Uterus (tissue), 3 donors: ENCODE measurements at regions not wholly inside any gene's neighbourhood (a gene's known extent, or its start where the extent isn't known, plus 50 kb on each side); places are given as distances from the start of the nearest gene placed in this dataset.

Experiments
- DNase-seq, 2 donors: peaks; one replicate each; pipeline ENCODE4 v3.0.0-alpha.2; 2019 to 2020
- H3K27ac ChIP-seq, 2 donors: fragments of 200-600 bp; sonication (generic); 1 replicate in 1 of 2; 2 replicates in 1 of 2; pipeline ENCODE4 v1.5.1; 2016 to 2018
- H3K27me3 ChIP-seq, 2 donors: fragments of 200-600 bp; sonication (generic); one replicate each; pipeline ENCODE4 v1.5.1; 2018 to 2019; ENCODE audit warnings: control low read depth in 1 of 2
- H3K36me3 ChIP-seq, 2 donors: fragments of 200-600 bp; sonication (generic); one replicate each; pipeline ENCODE4 v1.5.1; 2019; ENCODE audit warnings: control low read depth in 1 of 2
- H3K4me1 ChIP-seq, 2 donors: fragments of 200-600 bp; sonication (generic); one replicate each; pipeline ENCODE4 v1.5.1; 2018 to 2019; ENCODE audit warnings: control low read depth in 1 of 2
- H3K4me3 ChIP-seq, 2 donors: fragments of 200-600 bp; sonication (generic); 1 replicate in 1 of 2; 2 replicates in 1 of 2; pipeline ENCODE4 v1.5.1; 2018 to 2019; ENCODE audit warnings: mild to moderate bottlenecking in 1 of 2
- H3K9me3 ChIP-seq, 2 donors: fragments of 200-600 bp; sonication (generic); one replicate each; pipeline ENCODE4 v1.5.1; 2019; ENCODE audit warnings: control low read depth in 1 of 2
- CTCF ChIP-seq, 4 experiments: fragments of 200-600 bp in 2 of 4; fragments of 450-650 bp in 2 of 4; sonication (generic) in 2 of 4; IDR thresholded peaks; one replicate each; pipeline ENCODE4 v1.5.1; 2016 to 2019; ENCODE audit warnings: antibody characterized with exemption in 4 of 4, mild to moderate bottlenecking in 2 of 4, moderate library complexity in 1 of 4
- POLR2A ChIP-seq, 2 donors: fragments of 450-650 bp; IDR thresholded peaks; one replicate each; pipeline ENCODE4 v1.6.1; 2016; ENCODE audit warnings: antibody characterized with exemption in 2 of 2, mild to moderate bottlenecking in 1 of 2, moderate library complexity in 1 of 2
- intact Hi-C: fragments of 100-400 bp; cut with DNase I; formaldehyde crosslinking; loops from one replicate; pipeline ENCODE4 v1.15.1; 2023; ENCODE audit warnings: low total_unique reads
- donor health status: DM: yes; HTN: yes; CAD: no.

- TF ChIP-seq CTCF (IDR thresholded peaks at IDR 0.05) (no peak), POLR2A (IDR thresholded peaks at IDR 0.05) (no peak)
- Histone ChIP-seq H3K4me3 (no peak overlapping the region), H3K36me3 (no peaks in the 10 kb centered on the region), H3K4me1 (no peaks in the 10 kb centered on the region), H3K27me3 (no peaks in the 10 kb centered on the region), H3K27ac (no peak overlapping the region), H3K9me3 (no peaks in the 10 kb centered on the region)
- intact Hi-C loops: no loop called here
- no peak for DNase-seq
Observed at GRCh38 chr6:12431023-12431422, 140.9 kb downstream of the EDN1 start.

DNA sequence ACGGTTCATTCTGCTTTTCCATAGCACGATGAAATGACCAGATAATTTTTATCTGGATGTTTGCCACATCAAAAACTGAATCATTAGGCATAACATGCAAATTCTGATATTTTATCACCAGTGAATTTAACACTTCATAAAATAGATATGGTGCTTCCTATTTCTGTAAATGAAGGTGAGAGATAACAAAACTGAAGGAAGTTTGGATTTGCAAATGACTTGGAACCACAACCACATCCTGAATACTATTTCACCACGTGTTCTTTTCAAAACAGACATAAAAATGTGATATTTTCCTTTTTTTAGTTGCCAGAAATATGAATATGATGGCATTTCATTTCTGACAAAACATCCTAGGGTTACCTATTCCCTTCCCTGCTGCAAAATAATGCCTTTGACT lies 146.1 kb downstream of the EDN1 start:
- H3K27ac ChIP-seq: no peak overlapping the region
- no peaks in the 10 kb centered on the region for H3K4me1 ChIP-seq
- DNase-seq: no peak
- intact Hi-C loops: no loop called here
- no peak overlapping the region for H3K4me3 ChIP-seq
- TF ChIP-seq POLR2A (IDR thresholded peaks at IDR 0.05) (no peak), CTCF (IDR thresholded peaks at IDR 0.05) (no peak)
- H3K36me3 ChIP-seq: no peaks in the 10 kb centered on the region
- no peaks in the 10 kb centered on the region for H3K9me3 ChIP-seq
- H3K27me3 ChIP-seq: no peaks in the 10 kb centered on the region

DNA sequence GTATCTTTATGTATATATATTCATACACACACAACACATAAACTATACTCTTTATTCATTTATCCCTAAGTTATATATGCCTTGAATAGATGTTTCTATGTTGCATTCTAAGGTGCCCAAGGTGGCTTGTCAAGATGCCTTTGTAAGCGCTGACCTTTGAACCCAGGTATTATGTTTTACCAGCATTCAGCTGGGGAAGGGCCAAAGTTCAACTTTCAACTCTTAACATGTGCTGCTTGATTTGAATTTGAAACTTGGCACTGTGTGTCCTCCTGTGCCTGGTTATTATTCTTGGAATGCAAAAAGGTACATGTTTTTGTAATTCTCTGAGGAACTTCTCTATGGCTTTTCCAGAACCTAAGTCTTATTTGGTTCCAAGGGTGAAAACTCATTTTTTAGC lies 146.5 kb downstream of the EDN1 start:
- no peaks in the 10 kb centered on the region for H3K9me3 ChIP-seq
- H3K4me1 ChIP-seq: no peaks in the 10 kb centered on the region
- intact Hi-C loops: no loop called here
- H3K4me3 ChIP-seq: no peak overlapping the region
- no peak overlapping the region for H3K27ac ChIP-seq
- H3K36me3 ChIP-seq: no peaks in the 10 kb centered on the region
- no peak for DNase-seq
- TF ChIP-seq CTCF (IDR thresholded peaks at IDR 0.05) (no peak), POLR2A (IDR thresholded peaks at IDR 0.05) (no peak)
- no peaks in the 10 kb centered on the region for H3K27me3 ChIP-seq

DNA sequence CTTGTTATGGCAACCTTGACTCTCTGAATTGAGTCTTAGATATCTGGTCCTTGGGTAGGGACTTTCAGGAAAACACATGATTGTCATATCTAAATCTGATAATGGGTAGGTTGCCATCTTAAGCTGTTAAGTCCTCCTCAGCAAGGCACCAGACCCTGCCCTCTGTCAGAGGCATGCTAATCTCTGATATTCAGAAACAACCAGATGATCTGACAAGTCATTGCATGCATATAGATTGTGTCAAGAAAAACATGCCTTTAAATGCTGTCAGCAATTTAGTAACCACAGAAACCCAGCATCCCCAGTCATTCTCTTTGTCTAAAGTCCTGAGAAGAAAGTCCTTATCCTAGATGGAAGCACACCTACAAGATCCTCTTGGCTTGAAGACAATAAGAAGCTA lies 149.1 kb downstream of the EDN1 start:
- Histone ChIP-seq H3K36me3 (no peaks in the 10 kb centered on the region), H3K4me3 (no peak overlapping the region), H3K27ac (no peak overlapping the region), H3K4me1 (no peaks in the 10 kb centered on the region), H3K9me3 (no peaks in the 10 kb centered on the region), H3K27me3 (no peaks in the 10 kb centered on the region)
- DNase-seq: no peak
- TF ChIP-seq CTCF (IDR thresholded peaks at IDR 0.05) (no peak), POLR2A (IDR thresholded peaks at IDR 0.05) (no peak)
- intact Hi-C loops: no loop called here

DNA sequence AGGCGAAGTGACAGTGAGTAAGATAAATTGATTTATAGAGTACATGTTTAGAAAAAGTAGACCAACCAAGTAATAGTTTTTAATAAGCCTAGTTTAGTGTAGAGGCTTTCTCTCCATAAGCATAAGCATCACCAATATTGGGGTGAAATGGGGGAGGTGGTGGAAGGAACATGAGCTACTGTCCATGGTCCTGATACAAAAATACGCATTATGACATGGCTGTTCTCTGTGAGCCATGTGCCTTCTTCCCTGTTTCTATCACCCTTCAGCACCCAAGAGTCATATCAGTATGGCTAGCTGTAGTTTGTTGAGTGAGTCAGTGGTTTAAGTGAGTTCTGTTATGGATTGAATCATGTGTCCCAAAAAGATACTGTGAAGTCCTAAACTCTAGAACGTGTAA lies 150.8 kb downstream of the EDN1 start:
- Histone ChIP-seq H3K4me1 (no peaks in the 10 kb centered on the region), H3K9me3 (no peaks in the 10 kb centered on the region), H3K4me3 (no peak overlapping the region), H3K36me3 (no peaks in the 10 kb centered on the region), H3K27me3 (no peaks in the 10 kb centered on the region), H3K27ac (no peak overlapping the region)
- intact Hi-C loops: no loop called here
- no peak for TF ChIP-seq POLR2A (IDR thresholded peaks at IDR 0.05)
- TF ChIP-seq CTCF (IDR thresholded peaks at IDR 0.05): no peak
- DNase-seq: no peak
